MM.1S (cell line): ENCODE measurements at regions not wholly inside any gene's neighbourhood (a gene's known extent, or its start where the extent isn't known, plus 50 kb on each side); places are given as distances from the start of the nearest gene placed in this dataset.

ENCODE experiments used
- CTCF ChIP-seq: fragments of 300-600 bp; sonication (generic); IDR thresholded peaks from 2 replicates; pipeline ENCODE4 v1.5.1; 2016; ENCODE audit warnings: antibody characterized with exemption, low read length, mixed read lengths
- EZH2 ChIP-seq: fragments of 300-600 bp; sonication (generic); optimal IDR thresholded peaks from 2 replicates; pipeline ENCODE3; 2017; ENCODE audit warnings: low read depth, mild to moderate bottlenecking, antibody characterized with exemption, low read length, mixed read lengths

- TF ChIP-seq EZH2 (no peak), CTCF (no peak)
Observed at GRCh38 chr15:36406366-36406765, 173.1 kb upstream of the CDIN1 start.
